GM18505 (cell line): ENCODE measurements at regions not wholly inside any gene's neighbourhood (a gene's known extent, or its start where the extent isn't known, plus 50 kb on each side); places are given as distances from the start of the nearest gene placed in this dataset.

Source experiments
- ATAC-seq: cut with Tn5 transposase; IDR thresholded peaks from one replicate; pipeline ENCODE4 v1.9.1; 2021; ENCODE audit not compliant: unreplicated experiment
- POLR2A ChIP-seq: IDR thresholded peaks from 4 replicates; pipeline ENCODE4 v1.6.1; 2011; ENCODE audit warnings: borderline replicate concordance; ENCODE audit not compliant: insufficient read depth, insufficient read length; ENCODE audit errors: extremely low read depth

DNA sequence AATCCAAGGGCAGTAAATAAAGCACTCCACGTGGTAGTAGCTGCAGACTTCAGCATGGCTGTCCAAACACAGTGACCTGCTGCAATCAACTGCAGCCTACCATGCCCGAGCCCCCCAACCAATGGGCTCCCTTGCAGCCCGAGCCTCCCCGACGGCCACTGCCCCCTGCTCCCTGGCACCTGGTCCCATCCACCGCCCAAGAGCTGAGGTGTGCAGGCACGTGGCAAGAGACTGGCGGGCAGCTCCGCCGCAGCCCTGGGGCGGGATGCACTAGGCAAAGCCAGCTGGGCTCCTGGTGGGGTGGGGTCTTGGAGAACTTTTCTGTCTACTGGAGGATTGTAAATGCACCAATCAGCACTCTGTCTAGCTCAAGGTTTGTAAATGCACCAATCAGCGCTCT lies 57.6 kb upstream of the RGS2 start:
- TF ChIP-seq POLR2A, result no peak
- no peak for ATAC-seq

DNA sequence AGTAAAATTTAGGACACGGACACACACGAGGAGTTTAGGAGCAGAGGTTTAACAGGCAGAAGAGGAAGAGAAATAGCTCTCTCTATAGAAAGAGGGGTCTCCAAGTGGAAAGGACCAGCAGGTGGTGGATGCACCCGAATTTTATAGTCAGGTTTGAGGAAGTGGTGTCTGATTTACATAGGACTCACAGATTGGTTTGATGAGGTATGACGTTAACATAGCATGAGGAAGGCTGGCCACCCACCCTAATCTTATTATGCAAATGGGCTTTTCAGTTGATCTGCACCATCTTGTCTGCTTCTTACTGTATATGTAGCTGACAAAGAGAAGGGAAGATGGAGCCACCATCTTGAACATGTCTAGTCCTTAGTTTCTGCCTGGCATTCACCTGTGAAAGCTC lies 52.5 kb upstream of the RGS2 start:
- ATAC-seq, result no peak
- TF ChIP-seq POLR2A, result no peak

DNA sequence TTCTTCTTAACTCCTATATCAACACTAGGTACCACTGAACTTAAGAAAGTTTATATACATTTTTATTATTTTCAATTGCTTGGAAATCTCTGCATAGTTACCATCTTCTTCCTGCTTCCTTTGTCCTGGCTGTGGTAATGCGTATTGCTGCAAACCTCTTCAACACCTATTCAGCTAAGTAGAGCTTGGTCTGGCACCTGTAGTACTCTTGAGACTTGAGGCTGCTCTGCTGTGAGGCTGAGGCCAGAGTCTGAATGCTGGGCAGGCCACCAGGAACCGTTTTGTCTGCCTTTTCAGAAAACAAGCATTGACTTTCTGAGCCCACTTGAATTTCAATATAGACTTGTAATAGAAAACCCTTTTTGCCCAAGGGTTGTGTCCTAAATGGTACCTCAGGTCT lies 52.0 kb upstream of the RGS2 start:
- TF ChIP-seq POLR2A, result no peak

DNA sequence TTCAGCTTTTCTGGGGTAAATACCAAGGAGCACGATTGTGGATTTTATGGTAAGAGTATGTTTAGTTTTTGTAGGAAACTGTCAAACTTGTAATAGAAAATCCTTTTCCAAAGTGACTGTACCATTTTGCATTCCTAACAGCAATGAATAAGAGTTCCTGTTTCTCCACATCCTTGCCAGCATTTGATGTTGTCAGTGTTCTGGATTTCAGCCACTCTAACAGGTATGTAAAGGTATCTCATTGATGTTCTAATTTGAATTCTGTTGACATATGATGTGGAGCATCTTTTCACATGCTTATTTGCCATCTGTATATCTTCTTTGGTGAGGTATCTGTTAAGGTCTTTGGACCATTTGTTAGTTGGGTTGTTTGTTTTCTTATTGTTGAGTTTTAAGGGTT lies 50.3 kb upstream of the RGS2 start:
- no peak for ATAC-seq
- no peak for TF ChIP-seq POLR2A

More for the DNA sequence above, 52.0 kb upstream of the RGS2 start:
- no peak for ATAC-seq
